Type B pancreatic cell (in vitro differentiated cells): ENCODE measurements at regions not wholly inside any gene's neighbourhood (a gene's known extent, or its start where the extent isn't known, plus 50 kb on each side); places are given as distances from the start of the nearest gene placed in this dataset.
"Not testable (repeated sequence)": the region's sequence is repeated elsewhere in the genome, so short reads cannot be mapped to it uniquely, and the experiment has no call there.

Experiments used
- DNase-seq: peaks from one replicate; pipeline ENCODE4 v3.0.0; 2021; ENCODE audit warnings: mixed read lengths; ENCODE audit not compliant: unreplicated experiment; ENCODE audit errors: extremely low spot score
- H3K27ac Mint-ChIP-seq: 2 replicates; pipeline ENCODE4 v1.8.0; 2021; ENCODE audit warnings: mild to moderate bottlenecking, mixed read lengths
- H3K27me3 Mint-ChIP-seq: 2 replicates; pipeline ENCODE4 v1.8.0; 2021; ENCODE audit warnings: mixed read lengths
- H3K36me3 Mint-ChIP-seq: 2 replicates; pipeline ENCODE4 v1.8.0; 2021; ENCODE audit warnings: mixed read lengths
- H3K4me1 Mint-ChIP-seq: one replicate; pipeline ENCODE4 v1.8.0; 2021; ENCODE audit warnings: mixed read lengths; ENCODE audit not compliant: unreplicated experiment
- H3K4me3 Mint-ChIP-seq: 2 replicates; pipeline ENCODE4 v1.8.0; 2021; ENCODE audit warnings: mild to moderate bottlenecking, mixed read lengths
- H3K9me3 Mint-ChIP-seq: 2 replicates; pipeline ENCODE4 v1.8.0; 2021; ENCODE audit warnings: mixed read lengths

- H3K27me3 Mint-ChIP-seq, DNase-seq, H3K9me3 Mint-ChIP-seq, H3K27ac Mint-ChIP-seq, H3K4me3 Mint-ChIP-seq, H3K36me3 Mint-ChIP-seq, H3K4me1 Mint-ChIP-seq: not testable (repeated sequence)
Measured at GRCh38 chr2:87648815-87649214, 99.1 kb upstream of the PLGLB2 start.

- H3K27me3 Mint-ChIP-seq, H3K27ac Mint-ChIP-seq, H3K4me1 Mint-ChIP-seq, DNase-seq, H3K36me3 Mint-ChIP-seq, H3K9me3 Mint-ChIP-seq, H3K4me3 Mint-ChIP-seq: not testable (repeated sequence)
Measured at GRCh38 chr2:87649871-87650270, 98.0 kb upstream of the PLGLB2 start.

- H3K4me1 Mint-ChIP-seq, result not testable (repeated sequence)
Measured at GRCh38 chr2:87650837-87651236, 97.0 kb upstream of the PLGLB2 start.

GRCh38 chr2:87651589-87651988 lies 96.3 kb upstream of the PLGLB2 start:
- not testable (repeated sequence) for H3K4me3 Mint-ChIP-seq, DNase-seq, H3K36me3 Mint-ChIP-seq, H3K27me3 Mint-ChIP-seq, H3K4me1 Mint-ChIP-seq, H3K27ac Mint-ChIP-seq, H3K9me3 Mint-ChIP-seq

More at GRCh38 chr2:87650837-87651236, 97.0 kb upstream of the PLGLB2 start:
- H3K27ac Mint-ChIP-seq, H3K36me3 Mint-ChIP-seq, H3K4me3 Mint-ChIP-seq, H3K27me3 Mint-ChIP-seq, H3K9me3 Mint-ChIP-seq, DNase-seq: not testable (repeated sequence)

- not testable (repeated sequence) for H3K4me3 Mint-ChIP-seq, H3K36me3 Mint-ChIP-seq, DNase-seq, H3K9me3 Mint-ChIP-seq, H3K27me3 Mint-ChIP-seq, H3K27ac Mint-ChIP-seq, H3K4me1 Mint-ChIP-seq
Measured at GRCh38 chr2:87653373-87653772, 94.5 kb upstream of the PLGLB2 start.

GRCh38 chr2:87654136-87654814 lies 93.6 kb upstream of the PLGLB2 start:
- not testable (repeated sequence) for H3K27me3 Mint-ChIP-seq, H3K9me3 Mint-ChIP-seq, DNase-seq, H3K36me3 Mint-ChIP-seq, H3K4me3 Mint-ChIP-seq, H3K27ac Mint-ChIP-seq, H3K4me1 Mint-ChIP-seq

GRCh38 chr2:87657915-87658314 lies 90.0 kb upstream of the PLGLB2 start:
- H3K4me1 Mint-ChIP-seq, DNase-seq, H3K4me3 Mint-ChIP-seq, H3K27me3 Mint-ChIP-seq, H3K9me3 Mint-ChIP-seq, H3K36me3 Mint-ChIP-seq, H3K27ac Mint-ChIP-seq: not testable (repeated sequence)

- H3K27me3 Mint-ChIP-seq, H3K9me3 Mint-ChIP-seq, H3K4me3 Mint-ChIP-seq, H3K36me3 Mint-ChIP-seq, H3K4me1 Mint-ChIP-seq, DNase-seq, H3K27ac Mint-ChIP-seq: not testable (repeated sequence)
Measured at GRCh38 chr2:87658357-87658756, 89.5 kb upstream of the PLGLB2 start.

GRCh38 chr2:87658976-87659375 lies 88.9 kb upstream of the PLGLB2 start:
- not testable (repeated sequence) for H3K9me3 Mint-ChIP-seq, DNase-seq, H3K27ac Mint-ChIP-seq, H3K4me3 Mint-ChIP-seq, H3K4me1 Mint-ChIP-seq, H3K27me3 Mint-ChIP-seq, H3K36me3 Mint-ChIP-seq

GRCh38 chr2:87660164-87660563 lies 87.7 kb upstream of the PLGLB2 start:
- not testable (repeated sequence) for DNase-seq, H3K4me3 Mint-ChIP-seq, H3K27me3 Mint-ChIP-seq, H3K9me3 Mint-ChIP-seq, H3K4me1 Mint-ChIP-seq, H3K27ac Mint-ChIP-seq, H3K36me3 Mint-ChIP-seq

- not testable (repeated sequence) for H3K36me3 Mint-ChIP-seq, H3K4me1 Mint-ChIP-seq, H3K4me3 Mint-ChIP-seq, H3K27me3 Mint-ChIP-seq, DNase-seq, H3K9me3 Mint-ChIP-seq
- peak overlapping the region; percentile 80 for H3K27ac Mint-ChIP-seq
Measured at GRCh38 chr2:87662316-87663290, 85.3 kb upstream of the PLGLB2 start.

GRCh38 chr2:87663347-87663746 lies 84.5 kb upstream of the PLGLB2 start:
- H3K36me3 Mint-ChIP-seq, H3K9me3 Mint-ChIP-seq, H3K27me3 Mint-ChIP-seq, H3K4me3 Mint-ChIP-seq, DNase-seq, H3K4me1 Mint-ChIP-seq, H3K27ac Mint-ChIP-seq: not testable (repeated sequence)

- not testable (repeated sequence) for H3K36me3 Mint-ChIP-seq, H3K4me1 Mint-ChIP-seq, H3K27me3 Mint-ChIP-seq, H3K9me3 Mint-ChIP-seq, H3K27ac Mint-ChIP-seq, DNase-seq, H3K4me3 Mint-ChIP-seq
Measured at GRCh38 chr2:87667027-87667426, 80.9 kb upstream of the PLGLB2 start.

- not testable (repeated sequence) for H3K9me3 Mint-ChIP-seq, H3K4me1 Mint-ChIP-seq, H3K27ac Mint-ChIP-seq, H3K27me3 Mint-ChIP-seq, DNase-seq, H3K4me3 Mint-ChIP-seq, H3K36me3 Mint-ChIP-seq
Measured at GRCh38 chr2:87668361-87668760, 79.5 kb upstream of the PLGLB2 start.
